K562 (cell line): ENCODE measurements at regions not wholly inside any gene's neighbourhood (a gene's known extent, or its start where the extent isn't known, plus 50 kb on each side); places are given as distances from the start of the nearest gene placed in this dataset.

Source experiments
- HDAC1 ChIP-seq, 2 experiments: fragments of 450-650 bp; IDR thresholded peaks; 2 replicates each; pipeline ENCODE4 v1.6.1; 2016 to 2017; ENCODE audit warnings: inconsistent platforms in 1 of 2, mild to moderate bottlenecking in 1 of 2, moderate library complexity in 1 of 2
- MAFF ChIP-seq: IDR thresholded peaks from 2 replicates; pipeline ENCODE4 v1.6.1; 2012; ENCODE audit warnings: low read length, improper control_type of control experiment
- MTA1 ChIP-seq: fragments of 450-650 bp; IDR thresholded peaks from 2 replicates; pipeline ENCODE4 v1.6.1; 2017; ENCODE audit warnings: borderline replicate concordance
- NR2F6 ChIP-seq: fragments of 450-650 bp; formaldehyde crosslinking; IDR thresholded peaks from 2 replicates; pipeline ENCODE4 v1.4.0; 2020; ENCODE audit warnings: mild to moderate bottlenecking
- TF ChIP-seq, protein P1 (sequence below): fragments of 450-650 bp; formaldehyde crosslinking; IDR thresholded peaks from 2 replicates; pipeline ENCODE4 v1.4.0; 2022; ENCODE audit warnings: missing genetic modification characterization
- TF ChIP-seq, protein P2 (sequence below), 3 experiments: IDR thresholded peaks in 2 of 3; conservative IDR thresholded peaks in 1 of 3; 2 replicates each; pipeline ENCODE4 v1.5.1; 2011 to 2012; ENCODE audit warnings: low read length in 3 of 3, mild to moderate bottlenecking in 3 of 3, control low read depth in 2 of 3, improper control_type of control experiment in 1 of 3, inconsistent platforms in 1 of 3, low read depth in 1 of 3, mixed read lengths in 1 of 3, moderate library complexity in 1 of 3; ENCODE audit not compliant: insufficient read depth in 2 of 3

GRCh38 chr4:179803857-179804256 lies 2361.6 kb upstream of the AGA start:
- TF ChIP-seq NR2F6 (CRISPR knock-in tag) (no peak), HDAC1 (IDR thresholded peaks at IDR 0.05) (no peak), MAFF (no peak), MTA1 (no peak)
- TF ChIP-seq, protein P1, sequence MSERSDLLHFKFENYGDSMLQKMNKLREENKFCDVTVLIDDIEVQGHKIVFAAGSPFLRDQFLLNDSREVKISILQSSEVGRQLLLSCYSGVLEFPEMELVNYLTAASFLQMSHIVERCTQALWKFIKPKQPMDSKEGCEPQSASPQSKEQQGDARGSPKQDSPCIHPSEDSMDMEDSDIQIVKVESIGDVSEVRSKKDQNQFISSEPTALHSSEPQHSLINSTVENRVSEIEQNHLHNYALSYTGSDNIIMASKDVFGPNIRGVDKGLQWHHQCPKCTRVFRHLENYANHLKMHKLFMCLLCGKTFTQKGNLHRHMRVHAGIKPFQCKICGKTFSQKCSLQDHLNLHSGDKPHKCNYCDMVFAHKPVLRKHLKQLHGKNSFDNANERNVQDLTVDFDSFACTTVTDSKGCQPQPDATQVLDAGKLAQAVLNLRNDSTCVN (CRISPR knock-in tag) = no peak
- TF ChIP-seq, protein P2, sequence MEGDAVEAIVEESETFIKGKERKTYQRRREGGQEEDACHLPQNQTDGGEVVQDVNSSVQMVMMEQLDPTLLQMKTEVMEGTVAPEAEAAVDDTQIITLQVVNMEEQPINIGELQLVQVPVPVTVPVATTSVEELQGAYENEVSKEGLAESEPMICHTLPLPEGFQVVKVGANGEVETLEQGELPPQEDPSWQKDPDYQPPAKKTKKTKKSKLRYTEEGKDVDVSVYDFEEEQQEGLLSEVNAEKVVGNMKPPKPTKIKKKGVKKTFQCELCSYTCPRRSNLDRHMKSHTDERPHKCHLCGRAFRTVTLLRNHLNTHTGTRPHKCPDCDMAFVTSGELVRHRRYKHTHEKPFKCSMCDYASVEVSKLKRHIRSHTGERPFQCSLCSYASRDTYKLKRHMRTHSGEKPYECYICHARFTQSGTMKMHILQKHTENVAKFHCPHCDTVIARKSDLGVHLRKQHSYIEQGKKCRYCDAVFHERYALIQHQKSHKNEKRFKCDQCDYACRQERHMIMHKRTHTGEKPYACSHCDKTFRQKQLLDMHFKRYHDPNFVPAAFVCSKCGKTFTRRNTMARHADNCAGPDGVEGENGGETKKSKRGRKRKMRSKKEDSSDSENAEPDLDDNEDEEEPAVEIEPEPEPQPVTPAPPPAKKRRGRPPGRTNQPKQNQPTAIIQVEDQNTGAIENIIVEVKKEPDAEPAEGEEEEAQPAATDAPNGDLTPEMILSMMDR (IDR thresholded peaks at IDR 0.05 in 2 of 3, conservative IDR thresholded peaks at IDR 0.05 in 1 of 3; ENCODE audit: insufficient read depth in 2 of 3, low read depth in 1 of 3, low read length in 3 of 3) = no peak
